Adrenal gland (tissue), 5 donors: ENCODE measurements at regions not wholly inside any gene's neighbourhood (a gene's known extent, or its start where the extent isn't known, plus 50 kb on each side); places are given as distances from the start of the nearest gene placed in this dataset.

Experiments used
- POLR2A ChIP-seq, 2 donors: fragments of 450-650 bp; IDR thresholded peaks; one replicate each; pipeline ENCODE4 v1.6.1; 2017; ENCODE audit warnings: antibody characterized with exemption in 2 of 2, mild to moderate bottlenecking in 2 of 2, moderate library complexity in 1 of 2
- TF ChIP-seq, protein P1 (sequence below), 6 experiments: fragments of 450-650 bp in 4 of 6; fragments of 200-600 bp in 2 of 6; sonication (generic) in 1 of 6; IDR thresholded peaks; 1 replicate in 5 of 6; 2 replicates in 1 of 6; pipeline versions ENCODE4 v1.5.1 to v1.8.0; 2016 to 2021; ENCODE audit warnings: antibody characterized with exemption in 6 of 6, mild to moderate bottlenecking in 2 of 6, moderate library complexity in 1 of 6
- donor health status: DM: no; HTN: no; CAD: no.

DNA sequence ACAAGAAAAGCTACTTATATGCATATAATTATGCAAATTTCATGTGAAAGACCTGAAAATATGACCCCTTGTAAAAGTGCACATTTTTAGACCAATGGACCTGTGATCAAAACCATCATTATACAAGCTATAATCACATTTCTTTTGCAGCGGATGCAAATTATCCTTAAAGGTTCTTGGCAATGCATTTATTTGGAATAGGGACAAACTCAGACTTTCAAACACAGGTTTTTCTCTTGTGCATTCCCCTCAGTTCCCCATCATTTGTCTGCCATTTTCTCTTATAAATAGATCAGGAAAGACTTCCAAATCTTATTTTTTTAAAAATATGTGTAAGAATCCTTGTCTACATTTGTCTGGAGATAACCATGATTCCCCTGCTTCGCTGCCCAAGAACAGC lies 954.2 kb upstream of the NRXN1 start:
- no peak for TF ChIP-seq POLR2A (IDR thresholded peaks at IDR 0.05)
- TF ChIP-seq, protein P1, sequence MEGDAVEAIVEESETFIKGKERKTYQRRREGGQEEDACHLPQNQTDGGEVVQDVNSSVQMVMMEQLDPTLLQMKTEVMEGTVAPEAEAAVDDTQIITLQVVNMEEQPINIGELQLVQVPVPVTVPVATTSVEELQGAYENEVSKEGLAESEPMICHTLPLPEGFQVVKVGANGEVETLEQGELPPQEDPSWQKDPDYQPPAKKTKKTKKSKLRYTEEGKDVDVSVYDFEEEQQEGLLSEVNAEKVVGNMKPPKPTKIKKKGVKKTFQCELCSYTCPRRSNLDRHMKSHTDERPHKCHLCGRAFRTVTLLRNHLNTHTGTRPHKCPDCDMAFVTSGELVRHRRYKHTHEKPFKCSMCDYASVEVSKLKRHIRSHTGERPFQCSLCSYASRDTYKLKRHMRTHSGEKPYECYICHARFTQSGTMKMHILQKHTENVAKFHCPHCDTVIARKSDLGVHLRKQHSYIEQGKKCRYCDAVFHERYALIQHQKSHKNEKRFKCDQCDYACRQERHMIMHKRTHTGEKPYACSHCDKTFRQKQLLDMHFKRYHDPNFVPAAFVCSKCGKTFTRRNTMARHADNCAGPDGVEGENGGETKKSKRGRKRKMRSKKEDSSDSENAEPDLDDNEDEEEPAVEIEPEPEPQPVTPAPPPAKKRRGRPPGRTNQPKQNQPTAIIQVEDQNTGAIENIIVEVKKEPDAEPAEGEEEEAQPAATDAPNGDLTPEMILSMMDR (IDR thresholded peaks at IDR 0.05): no peak
